Spleen (tissue), 11 donors: ENCODE measurements at regions not wholly inside any gene's neighbourhood (a gene's known extent, or its start where the extent isn't known, plus 50 kb on each side); places are given as distances from the start of the nearest gene placed in this dataset.

Experiments
- DNase-seq: peaks from one replicate; pipeline ENCODE4 v3.0.0-alpha.2; 2020
- H3K27ac ChIP-seq, 8 donors: fragments of 200-600 bp; sonication (generic) in 7 of 8; 1 replicate in 4 of 8; 2 replicates in 4 of 8; pipeline versions ENCODE4 v1.5.0 to v1.8.0; 2016 to 2021; ENCODE audit warnings: inconsistent platforms in 4 of 8, mild to moderate bottlenecking in 4 of 8, moderate library complexity in 1 of 8
- H3K27me3 ChIP-seq, 7 donors: fragments of 200-600 bp; sonication (generic) in 6 of 7; replicated peaks in 1 of 7; 1 replicate in 4 of 7; 2 replicates in 3 of 7; pipeline versions ENCODE4 v1.5.0 to v1.8.0; 2016 to 2021; ENCODE audit warnings: inconsistent platforms in 3 of 7, mild to moderate bottlenecking in 1 of 7
- H3K36me3 ChIP-seq, 6 donors: fragments of 200-600 bp; sonication (generic) in 5 of 6; 1 replicate in 4 of 6; 2 replicates in 2 of 6; pipeline versions ENCODE4 v1.5.0 to v1.8.0; 2016 to 2021; ENCODE audit warnings: inconsistent platforms in 2 of 6
- H3K4me1 ChIP-seq, 6 donors: fragments of 200-600 bp; sonication (generic) in 5 of 6; 1 replicate in 3 of 6; 2 replicates in 3 of 6; pipeline versions ENCODE4 v1.5.0 to v1.8.0; 2016 to 2021; ENCODE audit warnings: inconsistent platforms in 3 of 6
- H3K4me3 ChIP-seq, 8 donors: fragments of 200-600 bp; sonication (generic) in 7 of 8; 1 replicate in 4 of 8; 2 replicates in 4 of 8; pipeline versions ENCODE4 v1.5.0 to v1.8.0; 2016 to 2021; ENCODE audit warnings: inconsistent platforms in 4 of 8, mild to moderate bottlenecking in 4 of 8, moderate library complexity in 2 of 8
- H3K9me3 ChIP-seq, 8 donors: fragments of 200-600 bp; sonication (generic) in 7 of 8; 1 replicate in 4 of 8; 2 replicates in 4 of 8; pipeline versions ENCODE4 v1.5.0 to v1.8.0; 2016 to 2021; ENCODE audit warnings: inconsistent platforms in 4 of 8
- CTCF ChIP-seq, 11 experiments: fragments of 200-600 bp in 7 of 11; fragments of 450-650 bp in 4 of 11; sonication (generic) in 4 of 11; IDR thresholded peaks in 8 of 11; conservative IDR thresholded peaks in 3 of 11; 1 replicate in 7 of 11; 2 replicates in 4 of 11; pipeline versions ENCODE4 v1.4.0 to v1.8.0; 2016 to 2021; ENCODE audit warnings: antibody characterized with exemption in 11 of 11, inconsistent platforms in 4 of 11, mild to moderate bottlenecking in 1 of 11
- POLR2A ChIP-seq, 3 donors: fragments of 450-650 bp; IDR thresholded peaks; one replicate each; pipeline ENCODE4 v1.5.1; 2017; ENCODE audit warnings: antibody characterized with exemption in 3 of 3, mild to moderate bottlenecking in 1 of 3
- POLR2AphosphoS5 ChIP-seq, 3 donors: sonication (generic); formaldehyde crosslinking; IDR thresholded peaks; one replicate each; pipeline ENCODE4 v1.5.1; 2017; ENCODE audit warnings: antibody characterized with exemption in 3 of 3
- WGBS, 5 donors: extraction: QIAGEN DNeasy Blood & Tissue Kit in 3 of 5; methylation state at CpG; one replicate each; pipeline versions ENCODE4 v1.1.5 to v1.1.7; 2013 to 2018; 5-methylcytosine and 5-hydroxymethylcytosine counted together
- intact Hi-C: fragments of 100-400 bp; cut with DNase I; formaldehyde crosslinking; loops from one replicate; pipeline ENCODE4 v1.15.0; 2023; ENCODE audit warnings: low total_unique reads
- donor health status: healthy with polysubstance abuse.
- donor health status: DM: no; HTN: no; CAD: no; lungs with moderate emphysema.
- donor health status: DM: no; HTN: no; CAD: no.
- donor health status: Bipolar disorder and iron deficiency.
- donor health status: healthy.
- donor health status: DM: no; HTN: no; CAD: no.
- donor health status: DM: yes; HTN: yes; CAD: no.

DNA sequence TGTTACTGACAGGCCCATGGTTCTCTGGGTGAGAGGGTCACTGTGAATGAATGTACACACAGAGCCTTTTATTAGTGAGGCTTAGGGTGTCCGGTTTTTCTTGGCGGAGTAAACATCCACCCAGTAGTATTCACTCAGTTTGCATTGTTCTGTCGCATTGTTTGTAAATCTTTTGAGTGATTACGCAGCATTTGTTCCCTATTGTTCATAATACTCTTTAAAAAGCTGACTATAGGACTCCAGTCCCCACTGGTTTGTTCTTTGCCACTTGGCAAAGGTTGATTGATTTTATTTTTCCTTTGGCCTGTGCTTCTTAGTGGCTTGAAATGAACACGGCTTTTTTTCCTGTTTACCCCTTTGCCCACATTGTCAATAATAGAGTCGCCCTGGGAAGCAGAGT is 130.1 kb upstream of the ESR1 start:
- WGBS, 5 donors, result 65 to 83% (median 70%) methylated on average over 6 of the region's 6 CpGs
- Histone ChIP-seq H3K27me3 (no peaks in the 10 kb centered on the region), H3K4me1 (peaks cover 0 to 19% (median 9%) of the 10 kb centered on the region in 6 donors), H3K36me3 (no peaks in the 10 kb centered on the region), H3K27ac (no peak overlapping the region), H3K4me3 (no peak overlapping the region), H3K9me3 (no peaks in the 10 kb centered on the region)
- TF ChIP-seq POLR2AphosphoS5 (IDR thresholded peaks at IDR 0.05), result no peak
- TF ChIP-seq POLR2A (IDR thresholded peaks at IDR 0.05), result no peak
- TF ChIP-seq CTCF (IDR thresholded peaks at IDR 0.05 in 8 of 11, conservative IDR thresholded peaks at IDR 0.05 in 3 of 11), result no peak
- no peak for DNase-seq
- intact Hi-C loops, result loop anchor here (10.0 kb wide), 1 partner anchor 597 kb away; no protein-coding TSS in a partner anchor

- Histone ChIP-seq H3K27ac (no peak overlapping the region), H3K27me3 (no peaks in the 10 kb centered on the region), H3K36me3 (no peaks in the 10 kb centered on the region), H3K9me3 (no peaks in the 10 kb centered on the region), H3K4me1 (peaks cover 0 to 19% (median 9%) of the 10 kb centered on the region in 6 donors), H3K4me3 (no peak overlapping the region)
- 83 to 89% (median 88%) methylated on average over 9 of the region's 9 CpGs for WGBS, 5 donors
- no peak for DNase-seq
- intact Hi-C loops, result loop anchor here (10.0 kb wide), 1 partner anchor 596 kb away; no protein-coding TSS in a partner anchor
- TF ChIP-seq POLR2A (IDR thresholded peaks at IDR 0.05), result no peak
- no peak for TF ChIP-seq POLR2AphosphoS5 (IDR thresholded peaks at IDR 0.05)
- no peak for TF ChIP-seq CTCF (IDR thresholded peaks at IDR 0.05 in 8 of 11, conservative IDR thresholded peaks at IDR 0.05 in 3 of 11)
Measured at GRCh38 chr6:151679081-151679480, 128.4 kb upstream of the ESR1 start.

DNA sequence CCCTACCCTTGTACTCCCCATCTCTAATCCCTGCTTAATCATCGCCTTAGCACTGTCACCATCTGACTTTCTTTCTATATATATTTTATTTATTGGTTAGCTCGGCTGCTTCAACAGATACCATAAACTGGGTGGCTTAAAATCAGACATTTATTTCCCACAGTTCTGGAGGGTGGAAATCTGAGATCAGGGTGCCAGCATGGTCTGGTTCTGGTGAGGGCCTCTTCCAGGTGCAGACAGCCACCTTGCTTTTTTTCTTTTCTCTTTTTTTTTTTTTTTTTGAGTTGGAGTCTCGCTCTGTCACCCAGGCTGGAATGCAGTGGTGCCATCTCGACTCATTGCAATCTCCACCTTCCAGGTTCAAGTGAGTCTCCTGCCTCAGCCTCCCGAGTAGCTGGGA is 127.5 kb upstream of the ESR1 start:
- H3K4me3 ChIP-seq, result no peak overlapping the region
- no peaks in the 10 kb centered on the region for H3K9me3 ChIP-seq
- intact Hi-C loops, result loop anchor here (10.0 kb wide), 1 partner anchor 595 kb away; no protein-coding TSS in a partner anchor
- no peak for TF ChIP-seq CTCF (IDR thresholded peaks at IDR 0.05 in 8 of 11, conservative IDR thresholded peaks at IDR 0.05 in 3 of 11)
- H3K27me3 ChIP-seq, result no peaks in the 10 kb centered on the region
- H3K27ac ChIP-seq, result no peak overlapping the region
- no peaks in the 10 kb centered on the region for H3K36me3 ChIP-seq
- peaks cover 0 to 19% (median 9%) of the 10 kb centered on the region in 6 donors for H3K4me1 ChIP-seq
- 91 to 96% (median 95%) methylated on average over 5 of the region's 5 CpGs for WGBS, 5 donors
- no peak for DNase-seq

- Histone ChIP-seq H3K27me3 (no peaks in the 10 kb centered on the region), H3K4me3 (no peak overlapping the region), H3K4me1 (peaks cover 0 to 16% (median 6%) of the 10 kb centered on the region in 6 donors), H3K9me3 (no peaks in the 10 kb centered on the region), H3K36me3 (no peaks in the 10 kb centered on the region), H3K27ac (peak overlapping the region in 3 of 8 donors; percentile 2 to 32 (median 23))
- DNase-seq, result no peak
- no peak for TF ChIP-seq CTCF (IDR thresholded peaks at IDR 0.05 in 8 of 11, conservative IDR thresholded peaks at IDR 0.05 in 3 of 11)
- no peak for TF ChIP-seq POLR2AphosphoS5 (IDR thresholded peaks at IDR 0.05)
- TF ChIP-seq POLR2A (IDR thresholded peaks at IDR 0.05), result no peak
- intact Hi-C loops, result no loop called here
- WGBS, 5 donors, result 83 to 87% (median 86%) methylated on average over 16 of the region's 16 CpGs
Measured at GRCh38 chr6:151680846-151681432, 126.5 kb upstream of the ESR1 start.
